Effector memory CD8-positive, alpha-beta T cell (primary cell): ENCODE measurements at regions not wholly inside any gene's neighbourhood (a gene's known extent, or its start where the extent isn't known, plus 50 kb on each side); places are given as distances from the start of the nearest gene placed in this dataset.

ENCODE experiments used
- ATAC-seq: fragments of 150-1000 bp; cut with Tn5 transposase; replicated peaks from 2 replicates; pipeline ENCODE4 v1.10.0; 2021; ENCODE audit warnings: mild to moderate bottlenecking, moderate library complexity
- DNase-seq, 3 experiments: peaks; one replicate each; pipeline ENCODE4 v3.0.0; 2021
- H3K27ac Mint-ChIP-seq, 2 donors: one replicate each; pipeline ENCODE4 v1.8.0; 2022; ENCODE audit warnings: mild to moderate bottlenecking in 2 of 2, mixed read lengths in 2 of 2, moderate library complexity in 2 of 2
- H3K27me3 Mint-ChIP-seq, 2 donors: one replicate each; pipeline ENCODE4 v1.8.0; 2022; ENCODE audit warnings: mixed read lengths in 2 of 2
- H3K36me3 Mint-ChIP-seq: one replicate; pipeline ENCODE4 v1.8.0; 2022; ENCODE audit warnings: mild to moderate bottlenecking, moderate library complexity, mixed read lengths; ENCODE audit not compliant: insufficient read depth
- H3K4me1 Mint-ChIP-seq, 2 donors: one replicate each; pipeline ENCODE4 v1.8.0; 2022; ENCODE audit warnings: low read depth in 2 of 2, mixed read lengths in 2 of 2
- H3K4me3 Mint-ChIP-seq, 2 donors: one replicate each; pipeline ENCODE4 v1.8.0; 2022; ENCODE audit warnings: mild to moderate bottlenecking in 2 of 2, mixed read lengths in 2 of 2, moderate library complexity in 2 of 2
- H3K9me3 Mint-ChIP-seq, 2 donors: one replicate each; pipeline ENCODE4 v1.8.0; 2022; ENCODE audit warnings: mixed read lengths in 2 of 2

GRCh38 chr2:146259816-146260215 lies 1585.0 kb upstream of the ACVR2A start:
- ATAC-seq (no peak), DNase-seq (no peak)
- Mint-ChIP-seq H3K4me1 (no peaks in the 10 kb centered on the region), H3K27ac (no peak overlapping the region), H3K9me3 (no peaks in the 10 kb centered on the region), H3K36me3 (no peaks in the 10 kb centered on the region), H3K4me3 (no peak overlapping the region), H3K27me3 (no peaks in the 10 kb centered on the region)

GRCh38 chr2:146258071-146258470 lies 1586.8 kb upstream of the ACVR2A start:
- Mint-ChIP-seq H3K27ac (no peak overlapping the region), H3K27me3 (no peaks in the 10 kb centered on the region), H3K4me3 (no peak overlapping the region), H3K4me1 (no peaks in the 10 kb centered on the region), H3K9me3 (no peaks in the 10 kb centered on the region), H3K36me3 (no peaks in the 10 kb centered on the region)
- no peak for ATAC-seq
- no peak for DNase-seq

DNA sequence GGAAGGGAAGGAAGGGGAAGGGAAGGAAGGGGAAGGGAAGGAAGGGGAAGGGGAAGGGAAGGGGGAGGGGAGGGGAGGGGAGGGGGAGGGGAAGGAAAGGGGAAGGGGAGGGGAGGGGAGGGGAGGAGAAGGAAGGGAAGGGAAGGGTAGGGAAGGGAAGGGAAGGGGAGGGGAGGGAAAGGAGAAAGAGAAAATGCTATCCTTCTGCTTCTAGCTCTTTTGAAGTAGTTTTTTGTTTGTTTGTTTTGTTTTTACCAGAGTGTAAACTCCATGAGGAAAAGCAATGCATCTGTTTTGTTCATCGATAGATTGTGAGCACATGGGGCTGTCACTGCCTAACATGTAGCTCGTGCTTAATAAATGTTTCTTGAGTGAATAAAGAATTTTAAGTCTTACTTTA lies 1592.7 kb upstream of the ACVR2A start:
- Mint-ChIP-seq H3K36me3 (no peaks in the 10 kb centered on the region), H3K27ac (no peak overlapping the region), H3K27me3 (no peaks in the 10 kb centered on the region), H3K9me3 (peaks cover 0 to under 1% of the 10 kb centered on the region in 2 donors), H3K4me1 (no peaks in the 10 kb centered on the region), H3K4me3 (no peak overlapping the region)
- DNase-seq = no peak
- no peak for ATAC-seq

DNA sequence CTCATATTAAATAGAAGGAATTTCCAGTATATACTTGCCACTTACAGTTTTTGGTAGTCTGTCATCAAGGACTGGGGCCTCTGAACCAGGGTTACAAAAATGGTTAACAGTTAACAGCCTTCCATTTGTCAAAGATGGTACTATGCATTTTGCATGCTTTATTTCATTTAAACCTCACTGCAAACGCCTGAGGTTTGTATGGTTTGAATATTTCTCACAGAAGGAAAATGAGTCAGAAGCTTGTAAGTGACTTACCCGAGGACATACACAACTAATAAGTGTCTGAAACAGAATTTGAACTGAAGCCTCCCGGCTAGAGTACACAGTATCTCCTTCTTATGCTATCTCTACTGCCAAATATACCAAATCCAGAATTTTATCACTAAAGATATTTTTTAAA lies 1593.5 kb upstream of the ACVR2A start:
- no peak for ATAC-seq
- no peaks in the 10 kb centered on the region for H3K27me3 Mint-ChIP-seq
- DNase-seq = no peak
- no peak overlapping the region for H3K4me3 Mint-ChIP-seq
- no peaks in the 10 kb centered on the region for H3K4me1 Mint-ChIP-seq
- H3K27ac Mint-ChIP-seq = no peak overlapping the region
- H3K36me3 Mint-ChIP-seq = no peaks in the 10 kb centered on the region
- peaks cover 4 to 6% of the 10 kb centered on the region in 2 donors for H3K9me3 Mint-ChIP-seq

DNA sequence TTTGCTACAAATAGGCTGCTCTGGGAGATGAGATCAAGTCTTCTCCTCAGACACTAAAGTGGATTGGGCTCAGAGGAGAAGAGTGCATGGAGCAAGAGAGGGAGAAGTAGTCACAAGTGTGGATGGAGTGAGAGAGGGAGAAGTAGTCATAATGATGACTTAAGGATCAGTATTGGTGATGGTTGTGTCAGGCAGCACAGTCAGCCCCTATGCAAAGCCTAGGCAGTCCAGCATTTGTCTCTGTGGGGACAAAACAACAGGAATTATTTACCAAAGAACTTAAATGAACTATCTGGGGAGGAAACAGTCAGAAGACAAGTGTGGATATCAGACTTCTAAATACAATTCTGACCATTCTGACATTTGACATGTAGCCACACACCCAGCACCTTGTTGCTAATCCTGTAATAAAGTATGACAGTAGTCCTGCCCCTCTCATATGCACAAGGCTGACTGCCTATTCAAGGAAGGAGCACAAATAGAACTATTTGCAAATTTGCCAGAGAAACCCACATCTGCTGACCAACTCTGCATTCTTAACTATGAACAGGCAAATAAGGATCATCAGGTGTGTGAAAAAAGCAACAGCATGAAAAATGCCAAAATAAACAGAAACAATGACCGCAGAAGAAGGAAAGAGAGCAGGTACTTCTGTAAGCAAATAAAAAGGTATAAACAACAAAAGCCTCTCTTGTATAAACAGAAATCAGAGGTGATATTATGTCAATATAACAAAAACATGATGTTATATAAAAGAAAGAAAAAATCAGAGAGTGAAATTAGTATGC lies 1597.9 kb upstream of the ACVR2A start:
- Mint-ChIP-seq H3K36me3 (no peaks in the 10 kb centered on the region), H3K4me3 (no peak overlapping the region), H3K9me3 (peaks cover 4 to 8% of the 10 kb centered on the region in 2 donors), H3K27ac (no peak overlapping the region), H3K27me3 (no peaks in the 10 kb centered on the region), H3K4me1 (no peaks in the 10 kb centered on the region)
- DNase-seq (no peak), ATAC-seq (no peak)

DNA sequence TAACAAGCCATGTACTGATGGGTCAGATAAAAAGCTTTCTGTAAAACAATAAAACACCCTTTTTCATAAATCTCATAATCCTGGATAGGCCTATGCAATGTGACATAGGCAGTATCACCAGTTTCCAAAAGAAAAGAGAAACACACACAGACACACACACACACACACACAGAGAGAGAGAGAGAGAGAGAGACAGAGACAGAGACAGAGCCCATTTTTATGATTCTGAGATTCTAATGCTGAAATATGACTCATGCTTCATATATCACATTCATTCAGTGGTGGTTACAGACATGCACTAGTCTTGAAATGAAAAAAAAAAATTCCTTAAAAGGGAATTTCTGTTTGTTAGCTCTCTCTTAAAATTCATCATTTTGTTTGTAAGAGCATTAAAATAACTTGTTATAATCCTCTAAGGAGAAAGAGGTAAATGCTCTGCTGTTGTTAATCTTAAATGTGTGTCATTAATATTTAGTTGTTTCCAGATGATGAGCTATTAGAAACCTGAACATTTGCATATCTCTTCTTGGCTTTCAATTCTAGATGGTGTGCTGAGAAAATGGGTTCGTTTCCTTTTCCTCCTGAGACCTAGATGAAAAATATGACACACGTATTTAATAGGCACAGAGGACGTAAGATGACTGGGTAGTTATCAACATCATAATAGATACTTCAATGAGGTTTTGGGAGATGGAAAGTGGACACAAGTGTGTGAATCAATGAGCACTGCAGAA lies 1598.7 kb upstream of the ACVR2A start:
- peaks cover 4 to 8% of the 10 kb centered on the region in 2 donors for H3K9me3 Mint-ChIP-seq
- H3K27ac Mint-ChIP-seq = no peak overlapping the region
- H3K4me1 Mint-ChIP-seq = no peaks in the 10 kb centered on the region
- H3K36me3 Mint-ChIP-seq = no peaks in the 10 kb centered on the region
- no peaks in the 10 kb centered on the region for H3K27me3 Mint-ChIP-seq
- ATAC-seq = no peak
- DNase-seq = no peak
- H3K4me3 Mint-ChIP-seq = no peak overlapping the region

DNA sequence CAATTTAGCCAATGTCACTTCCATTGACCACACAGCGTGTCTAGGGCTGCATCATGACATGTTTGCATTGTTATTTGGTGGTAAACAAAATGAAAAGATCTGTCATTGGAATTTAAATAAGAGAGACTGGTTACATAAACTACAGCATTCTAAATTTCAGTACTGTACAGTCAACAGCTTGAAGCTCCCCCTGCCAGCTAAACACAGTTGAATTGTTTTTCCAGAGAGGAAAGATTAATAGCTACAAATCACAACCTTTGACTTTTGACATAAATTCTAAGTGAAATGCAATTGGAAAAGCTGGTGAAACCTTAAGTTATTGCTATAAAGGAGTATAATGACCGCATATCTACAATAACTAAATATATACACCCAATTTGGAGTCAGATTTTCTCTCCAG lies 1600.0 kb upstream of the ACVR2A start:
- peaks cover 4 to 9% of the 10 kb centered on the region in 2 donors for H3K9me3 Mint-ChIP-seq
- no peaks in the 10 kb centered on the region for H3K36me3 Mint-ChIP-seq
- no peaks in the 10 kb centered on the region for H3K4me1 Mint-ChIP-seq
- DNase-seq (no peak), ATAC-seq (no peak)
- H3K4me3 Mint-ChIP-seq = no peak overlapping the region
- no peak overlapping the region for H3K27ac Mint-ChIP-seq
- no peaks in the 10 kb centered on the region for H3K27me3 Mint-ChIP-seq

DNA sequence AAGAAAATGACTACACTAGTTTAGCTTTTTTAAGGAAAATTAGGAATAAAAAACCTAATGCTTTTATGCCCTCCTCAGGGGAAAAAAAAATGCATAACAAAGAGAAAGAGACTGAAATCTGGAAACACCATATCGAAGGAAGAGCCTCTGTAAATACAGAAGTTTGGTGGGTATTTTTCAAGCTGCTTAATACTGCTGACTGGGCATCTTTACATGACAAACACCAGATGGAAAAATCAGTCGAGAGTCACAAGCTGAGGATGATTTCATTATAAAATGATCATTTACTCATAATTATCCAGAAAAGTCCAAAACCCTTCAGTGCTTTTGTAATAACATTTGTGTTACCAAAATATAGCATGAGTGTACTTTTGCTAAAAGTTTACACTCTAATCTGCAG lies 1600.7 kb upstream of the ACVR2A start:
- DNase-seq (no peak), ATAC-seq (no peak)
- Mint-ChIP-seq H3K4me1 (no peaks in the 10 kb centered on the region), H3K9me3 (peaks cover 4 to 14% of the 10 kb centered on the region in 2 donors), H3K27ac (no peak overlapping the region), H3K4me3 (no peak overlapping the region), H3K36me3 (no peaks in the 10 kb centered on the region), H3K27me3 (no peaks in the 10 kb centered on the region)

DNA sequence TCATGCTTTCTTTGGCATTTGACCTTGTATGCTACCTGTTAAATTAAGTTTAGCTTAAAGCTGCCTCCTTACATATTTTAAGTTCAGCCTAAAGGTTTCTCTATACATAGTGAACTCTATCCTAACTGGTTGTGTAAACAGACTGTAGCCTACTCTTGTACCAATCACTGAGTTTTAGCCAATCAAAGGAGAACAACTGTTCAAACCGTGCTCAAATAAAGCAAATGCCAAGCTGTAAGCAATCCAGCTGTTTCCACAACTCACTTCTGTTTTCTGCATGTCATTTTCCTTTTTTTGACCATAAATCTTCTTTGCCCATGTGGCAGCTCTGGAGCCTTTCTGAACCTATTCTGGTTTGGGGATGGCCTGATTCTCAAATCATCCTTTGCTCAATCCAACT lies 1603.8 kb upstream of the ACVR2A start:
- Mint-ChIP-seq H3K4me1 (no peaks in the 10 kb centered on the region), H3K36me3 (no peaks in the 10 kb centered on the region), H3K27ac (no peak overlapping the region), H3K4me3 (no peak overlapping the region), H3K27me3 (no peaks in the 10 kb centered on the region), H3K9me3 (peaks cover 1 to 14% of the 10 kb centered on the region in 2 donors)
- no peak for DNase-seq
- no peak for ATAC-seq

GRCh38 chr2:146240391-146240790 lies 1604.4 kb upstream of the ACVR2A start:
- Mint-ChIP-seq H3K4me3 (no peak overlapping the region), H3K27me3 (no peaks in the 10 kb centered on the region), H3K4me1 (no peaks in the 10 kb centered on the region), H3K9me3 (peaks cover 1 to 14% of the 10 kb centered on the region in 2 donors), H3K36me3 (no peaks in the 10 kb centered on the region), H3K27ac (no peak overlapping the region)
- ATAC-seq (no peak), DNase-seq (no peak)

DNA sequence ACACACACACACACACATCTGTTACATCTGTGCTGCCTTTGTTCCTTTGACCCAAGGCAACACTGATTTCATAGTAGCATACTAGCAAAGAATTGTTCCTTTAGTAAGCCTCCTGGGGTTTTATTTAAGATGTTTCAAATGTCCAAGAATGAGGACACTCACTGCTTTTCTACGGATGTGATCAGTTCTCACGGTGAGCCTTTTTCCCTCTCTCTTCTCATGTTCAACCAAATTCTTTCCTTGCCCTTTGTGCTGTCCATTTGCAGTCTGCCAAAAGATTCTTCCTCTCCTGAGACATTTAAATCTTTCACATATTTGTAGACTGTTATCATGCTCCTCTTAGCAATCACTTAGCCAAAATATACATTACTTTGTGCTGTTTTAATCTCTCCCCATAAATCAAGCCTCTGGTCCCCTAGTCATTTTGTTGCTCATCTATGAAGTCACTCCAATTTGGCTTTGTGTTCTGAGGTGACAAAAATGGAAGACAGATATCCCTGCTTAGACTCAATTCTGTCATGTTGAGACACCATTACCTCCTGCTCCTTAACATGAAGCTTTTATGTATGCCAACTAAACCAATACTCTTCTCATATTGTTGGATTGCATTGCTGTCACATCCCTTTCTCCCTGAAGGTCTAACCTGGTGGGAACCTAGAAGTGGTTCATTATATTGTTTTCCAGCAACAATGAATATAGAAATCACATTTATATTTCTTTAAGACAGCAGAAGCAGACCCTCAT lies 1605.3 kb upstream of the ACVR2A start:
- Mint-ChIP-seq H3K4me1 (no peaks in the 10 kb centered on the region), H3K9me3 (peaks cover 1 to 14% of the 10 kb centered on the region in 2 donors), H3K4me3 (no peak overlapping the region), H3K27ac (no peak overlapping the region), H3K27me3 (no peaks in the 10 kb centered on the region), H3K36me3 (no peaks in the 10 kb centered on the region)
- DNase-seq (no peak), ATAC-seq (no peak)

DNA sequence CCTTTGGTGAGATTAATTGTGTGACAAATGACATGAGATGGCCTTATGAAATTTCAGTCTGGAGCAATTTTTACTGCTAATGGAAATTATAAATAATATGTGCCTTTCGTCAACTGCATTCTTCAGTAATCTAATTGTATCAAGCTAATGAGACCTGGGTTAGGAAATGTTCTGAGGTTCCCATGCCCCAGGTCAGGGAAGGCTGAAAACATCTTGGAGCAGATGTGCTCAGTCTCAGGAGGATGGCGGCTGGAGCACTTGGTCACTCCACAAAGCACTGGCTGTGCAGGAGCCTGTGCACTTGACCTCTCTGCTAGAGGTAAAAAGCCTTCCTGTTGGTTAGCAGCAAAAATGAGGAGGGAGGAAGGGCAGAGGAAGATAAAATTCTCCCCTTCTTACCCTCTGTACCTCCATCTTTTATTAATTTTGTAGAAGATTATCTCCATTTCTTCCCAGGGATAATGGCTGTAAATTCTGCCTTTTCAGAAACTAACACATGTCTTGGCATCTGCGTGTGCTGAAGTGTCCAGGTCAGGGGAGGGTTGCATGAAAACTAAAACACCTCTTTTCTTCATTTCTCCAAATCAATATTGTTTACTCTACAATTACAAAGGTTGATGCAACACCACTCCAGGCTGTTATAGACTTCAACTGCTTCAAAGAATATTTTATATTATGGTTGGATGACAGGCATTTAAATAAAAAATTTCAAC lies 1606.4 kb upstream of the ACVR2A start:
- no peak for ATAC-seq
- H3K9me3 Mint-ChIP-seq = peaks cover 3 to 14% of the 10 kb centered on the region in 2 donors
- no peak for DNase-seq
- H3K27me3 Mint-ChIP-seq = no peaks in the 10 kb centered on the region
- no peak overlapping the region for H3K27ac Mint-ChIP-seq
- H3K4me1 Mint-ChIP-seq = no peaks in the 10 kb centered on the region
- no peaks in the 10 kb centered on the region for H3K36me3 Mint-ChIP-seq
- H3K4me3 Mint-ChIP-seq = no peak overlapping the region

DNA sequence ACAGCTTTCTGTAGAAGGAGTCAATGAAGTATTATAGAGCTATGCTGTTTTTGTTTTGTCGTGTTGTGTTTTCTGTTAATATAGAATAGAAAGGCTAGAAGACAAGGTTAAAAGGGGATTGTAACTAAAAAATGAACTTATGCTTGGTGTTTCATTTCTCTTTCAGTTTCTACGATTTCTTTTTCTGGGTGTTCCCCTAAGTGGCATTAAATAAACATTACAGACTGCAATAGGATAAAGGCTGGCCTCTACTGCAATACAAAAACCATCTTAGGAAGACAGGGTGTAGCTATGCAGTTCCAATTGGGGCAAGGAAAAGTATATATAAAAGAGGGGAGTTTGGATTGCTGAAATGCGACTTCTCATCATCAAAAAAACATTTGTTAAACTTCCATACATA lies 1609.7 kb upstream of the ACVR2A start:
- H3K9me3 Mint-ChIP-seq = peaks cover 3 to 14% of the 10 kb centered on the region in 2 donors

More for the DNA sequence above, 1609.7 kb upstream of the ACVR2A start:
- no peaks in the 10 kb centered on the region for H3K36me3 Mint-ChIP-seq
- H3K4me3 Mint-ChIP-seq = no peak overlapping the region
- no peak for ATAC-seq
- H3K27me3 Mint-ChIP-seq = no peaks in the 10 kb centered on the region
- no peak overlapping the region for H3K27ac Mint-ChIP-seq
- H3K4me1 Mint-ChIP-seq = no peaks in the 10 kb centered on the region
- DNase-seq = no peak
